Right lobe of liver (tissue), 6 donors: ENCODE measurements at regions not wholly inside any gene's neighbourhood (a gene's known extent, or its start where the extent isn't known, plus 50 kb on each side); places are given as distances from the start of the nearest gene placed in this dataset.
A peak's percentile ranks its signal among the peaks of the same experiment; 100 is the strongest.
"Not testable (repeated sequence)": the region's sequence is repeated elsewhere in the genome, so short reads cannot be mapped to it uniquely, and the experiment has no call there.

Experiments
- ATAC-seq, 4 donors: fragments of 200-7000 bp; cut with Tn5 transposase; one replicate each; pipeline ENCODE4 v1.9.1; 2020; ENCODE audit warnings: mild to moderate bottlenecking in 4 of 4, moderate library complexity in 4 of 4
- DNase-seq, 3 donors: peaks; one replicate each; pipeline ENCODE4 v3.0.0-alpha.2; 2020
- H3K27ac ChIP-seq, 3 donors: fragments of 200-600 bp; one replicate each; pipeline ENCODE4 v1.8.0; 2022
- H3K27me3 ChIP-seq, 2 donors: fragments of 200-600 bp; one replicate each; pipeline ENCODE4 v1.8.0; 2022
- H3K36me3 ChIP-seq, 4 donors: fragments of 200-600 bp; sonication (generic) in 1 of 4; one replicate each; pipeline versions ENCODE4 v1.5.1 to v1.8.0; 2017 to 2022; ENCODE audit warnings: control low read depth in 1 of 4
- H3K4me1 ChIP-seq, 4 donors: fragments of 200-600 bp; sonication (generic) in 1 of 4; one replicate each; pipeline versions ENCODE4 v1.5.1 to v1.8.0; 2017 to 2022; ENCODE audit warnings: control low read depth in 1 of 4
- H3K4me3 ChIP-seq, 3 donors: fragments of 200-600 bp; one replicate each; pipeline ENCODE4 v1.8.0; 2022
- H3K9me3 ChIP-seq, 4 donors: fragments of 200-600 bp; sonication (generic) in 1 of 4; one replicate each; pipeline versions ENCODE4 v1.5.1 to v1.8.0; 2017 to 2022; ENCODE audit warnings: control low read depth in 1 of 4
- WGBS: methylation state at CpG from one replicate; pipeline ENCODE4 v1.1.6; 2018; ENCODE audit warnings: low coverage, low lambda C conversion rate; ENCODE audit not compliant: insufficient coverage; ENCODE audit errors: missing lambda C conversion rate; 5-methylcytosine and 5-hydroxymethylcytosine counted together
- intact Hi-C, 2 donors: fragments of 100-400 bp; cut with DNase I; formaldehyde crosslinking; loops; one replicate each; pipeline versions ENCODE4 v1.11.2 to v1.14.1; 2022
- TF ChIP-seq, protein P1 (sequence below), 4 donors: fragments of 200-600 bp in 3 of 4; fragments of 450-650 bp in 1 of 4; IDR thresholded peaks; one replicate each; pipeline versions ENCODE4 v1.5.1 to v1.8.0; 2016 to 2022; ENCODE audit warnings: antibody characterized with exemption in 4 of 4, mild to moderate bottlenecking in 2 of 4
- donor health status: DM: no; HTN: yes; CAD: no.
- donor health status: DM: no; HTN: no; CAD: no.
- donor health status: DM: no; HTN: no; CAD: no.
- donor health status: DM: no; HTN: yes; CAD: no.
- donor health status: DM: no; HTN: yes; CAD: no.

DNA sequence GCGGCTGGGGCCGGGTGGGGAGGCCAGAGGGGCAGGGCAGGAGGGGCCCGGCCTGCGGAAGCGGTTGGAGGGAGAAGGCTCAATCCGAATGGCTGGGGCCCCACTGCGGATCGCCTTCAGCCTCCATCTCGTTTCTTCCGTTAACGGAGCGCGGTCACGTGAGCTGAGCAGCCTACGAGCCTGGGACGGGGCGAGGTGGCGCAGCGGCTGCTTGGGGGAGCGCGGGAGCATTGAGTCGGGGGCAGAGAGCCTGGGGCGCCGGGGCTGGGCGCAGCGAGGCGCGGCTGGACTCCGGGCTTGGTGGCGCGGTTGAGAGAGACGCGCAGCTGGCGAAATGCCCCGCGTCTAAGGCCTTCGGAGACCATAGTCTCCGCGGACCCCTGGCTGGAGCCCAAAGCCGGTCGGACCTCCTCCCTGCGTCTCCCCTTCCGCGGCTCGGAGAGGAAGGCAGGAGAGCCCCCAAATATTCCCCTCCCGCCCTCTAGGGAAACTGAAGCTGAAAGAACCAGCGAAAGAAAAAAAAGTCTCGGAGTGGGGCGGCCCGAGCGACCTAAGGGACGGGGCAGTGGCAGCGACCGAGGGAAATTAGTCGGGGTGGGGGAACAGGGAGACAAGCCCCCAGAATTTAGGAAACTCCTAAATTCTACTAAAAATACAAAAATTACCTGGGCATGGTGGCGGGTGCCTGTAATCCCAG lies 94.7 kb upstream of the PLEKHM1 start:
- ATAC-seq (peak; percentile 65 to 81 (median 76)), DNase-seq (peak; percentile 74 to 92 (median 90))
- H3K36me3 ChIP-seq, intact Hi-C loops, H3K9me3 ChIP-seq, H3K4me1 ChIP-seq: not testable (repeated sequence)
- TF ChIP-seq, protein P1, sequence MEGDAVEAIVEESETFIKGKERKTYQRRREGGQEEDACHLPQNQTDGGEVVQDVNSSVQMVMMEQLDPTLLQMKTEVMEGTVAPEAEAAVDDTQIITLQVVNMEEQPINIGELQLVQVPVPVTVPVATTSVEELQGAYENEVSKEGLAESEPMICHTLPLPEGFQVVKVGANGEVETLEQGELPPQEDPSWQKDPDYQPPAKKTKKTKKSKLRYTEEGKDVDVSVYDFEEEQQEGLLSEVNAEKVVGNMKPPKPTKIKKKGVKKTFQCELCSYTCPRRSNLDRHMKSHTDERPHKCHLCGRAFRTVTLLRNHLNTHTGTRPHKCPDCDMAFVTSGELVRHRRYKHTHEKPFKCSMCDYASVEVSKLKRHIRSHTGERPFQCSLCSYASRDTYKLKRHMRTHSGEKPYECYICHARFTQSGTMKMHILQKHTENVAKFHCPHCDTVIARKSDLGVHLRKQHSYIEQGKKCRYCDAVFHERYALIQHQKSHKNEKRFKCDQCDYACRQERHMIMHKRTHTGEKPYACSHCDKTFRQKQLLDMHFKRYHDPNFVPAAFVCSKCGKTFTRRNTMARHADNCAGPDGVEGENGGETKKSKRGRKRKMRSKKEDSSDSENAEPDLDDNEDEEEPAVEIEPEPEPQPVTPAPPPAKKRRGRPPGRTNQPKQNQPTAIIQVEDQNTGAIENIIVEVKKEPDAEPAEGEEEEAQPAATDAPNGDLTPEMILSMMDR (IDR thresholded peaks at IDR 0.05): peak in 2 of 4 donors; percentile 8 to 9
- Histone ChIP-seq H3K27me3 (peaks cover 0 to 12% of the 10 kb centered on the region in 2 donors), H3K4me3 (peak overlapping the region; percentile 57 to 65 (median 63)), H3K27ac (peak overlapping the region; percentile 15 to 67 (median 66))
- 3% methylated on average over 13 of the region's 56 CpGs for WGBS

- 0% methylated on average over 21 of the region's 62 CpGs for WGBS
- intact Hi-C loops, H3K9me3 ChIP-seq, H3K36me3 ChIP-seq, H3K4me1 ChIP-seq, H3K27ac ChIP-seq: not testable (repeated sequence)
- TF ChIP-seq, protein P1 (IDR thresholded peaks at IDR 0.05): peak; percentile 12 to 37 (median 30)
- peaks cover 0 to 12% of the 10 kb centered on the region in 2 donors for H3K27me3 ChIP-seq
- DNase-seq: peak; percentile 50 to 63 (median 57)
- ATAC-seq: peak; percentile 59 to 88 (median 68)
- H3K4me3 ChIP-seq: peak overlapping the region; percentile 57 to 65 (median 63)
Measured at GRCh38 chr17:45585794-45586650, 95.5 kb upstream of the PLEKHM1 start.

- H3K4me1 ChIP-seq, H3K4me3 ChIP-seq, H3K9me3 ChIP-seq, H3K36me3 ChIP-seq, intact Hi-C loops, DNase-seq, H3K27ac ChIP-seq, ATAC-seq: not testable (repeated sequence)
- H3K27me3 ChIP-seq: peaks cover 0 to 12% of the 10 kb centered on the region in 2 donors
- no CpG with 5 or more reads among the region's 6 CpGs for WGBS
Measured at GRCh38 chr17:45586651-45586934, 96.1 kb upstream of the PLEKHM1 start.

- H3K9me3 ChIP-seq, H3K36me3 ChIP-seq, H3K27me3 ChIP-seq, H3K4me1 ChIP-seq, H3K27ac ChIP-seq, intact Hi-C loops, H3K4me3 ChIP-seq: not testable (repeated sequence)
- TF ChIP-seq, protein P1 (IDR thresholded peaks at IDR 0.05): peak; percentile 64 to 84 (median 71)
- DNase-seq (peak; percentile 74 to 79 (median 77)), ATAC-seq (peak; percentile 90 to 94 (median 93))
- 5% methylated on average over 5 of the region's 6 CpGs for WGBS
Measured at GRCh38 chr17:45592433-45592923, 102.0 kb upstream of the PLEKHM1 start.

DNA sequence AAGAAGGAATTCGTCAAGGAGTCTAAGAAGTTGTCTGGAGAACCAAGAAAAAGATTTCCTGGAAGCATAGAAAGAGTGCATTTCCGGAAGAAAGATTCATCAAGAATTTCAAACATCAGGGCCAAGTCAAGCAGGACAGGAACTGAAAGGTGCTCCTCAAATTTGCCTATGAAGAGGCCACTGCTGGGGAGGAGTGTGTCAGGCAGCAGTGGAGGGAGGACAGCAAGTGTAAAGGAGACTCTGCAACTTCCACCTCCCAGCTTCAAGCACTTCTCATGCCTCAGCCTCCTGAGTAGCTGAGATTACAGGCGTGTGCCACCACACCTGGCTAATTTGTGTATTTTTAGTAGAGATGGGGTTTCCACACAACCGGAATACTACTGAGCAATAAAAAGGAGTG lies 105.8 kb upstream of the PLEKHM1 start:
- WGBS: 52% methylated on average over 2 of the region's 4 CpGs
- H3K36me3 ChIP-seq, H3K27me3 ChIP-seq, H3K9me3 ChIP-seq, intact Hi-C loops, H3K27ac ChIP-seq, H3K4me3 ChIP-seq, DNase-seq, H3K4me1 ChIP-seq, ATAC-seq: not testable (repeated sequence)

GRCh38 chr17:45600052-45601012 lies 109.8 kb upstream of the PLEKHM1 start:
- H3K27me3 ChIP-seq: not testable (repeated sequence)
- WGBS: 40% methylated on average over 1 of the region's 21 CpGs

DNA sequence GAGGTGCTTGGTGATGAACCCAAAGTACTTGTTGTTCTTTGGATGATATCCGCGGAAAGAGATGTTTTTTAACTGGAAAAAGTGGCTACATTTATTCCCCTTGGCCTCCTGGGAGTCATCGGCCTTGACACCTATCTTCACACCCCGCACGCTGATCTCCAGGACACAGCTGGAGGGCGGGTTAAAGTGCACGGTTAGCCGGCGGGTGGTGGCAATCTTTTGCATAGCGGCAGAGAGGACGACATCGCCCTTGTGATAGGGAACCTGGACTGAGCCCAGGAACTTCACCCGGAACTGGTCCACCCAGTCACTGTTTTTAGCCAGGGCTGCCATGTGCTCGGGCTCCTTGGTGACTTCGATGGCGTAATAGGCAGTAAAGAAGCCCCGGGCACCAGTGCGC lies 110.5 kb upstream of the PLEKHM1 start:
- H3K4me3 ChIP-seq, H3K27me3 ChIP-seq, intact Hi-C loops, H3K36me3 ChIP-seq, H3K27ac ChIP-seq, H3K4me1 ChIP-seq, H3K9me3 ChIP-seq, DNase-seq: not testable (repeated sequence)
- peak in 1 of 4 donors; percentile 16 for ATAC-seq
- WGBS: no CpG with 5 or more reads among the region's 18 CpGs

More at GRCh38 chr17:45600052-45601012, 109.8 kb upstream of the PLEKHM1 start:
- H3K9me3 ChIP-seq, H3K36me3 ChIP-seq, H3K4me3 ChIP-seq, H3K27ac ChIP-seq, intact Hi-C loops, H3K4me1 ChIP-seq: not testable (repeated sequence)
- ATAC-seq: peak in 2 of 4 donors; percentile 30 to 31
- peak in 1 of 3 donors; percentile 18 for DNase-seq
